ENCODE measurements at regions not wholly inside any gene's neighbourhood (a gene's known extent, or its start where the extent isn't known, plus 50 kb on each side); places are given as distances from the start of the nearest gene placed in this dataset.

GRCh38 chr9:108515856-108516255 is 339.9 kb downstream of the ACTL7B start:
- 94% methylated on average over 2 of the region's 2 CpGs for WGBS
- intact Hi-C loops (cut with DNase I), result no loop called here
- no peak for TF ChIP-seq POLR2AphosphoS5 (IDR thresholded peaks at IDR 0.05)
- no peak for TF ChIP-seq EP300 (IDR thresholded peaks at IDR 0.05)
- no peak for TF ChIP-seq CTCF (IDR thresholded peaks at IDR 0.05)
- no peak for TF ChIP-seq POLR2A (IDR thresholded peaks at IDR 0.05; ENCODE audit: low read depth)

GRCh38 chr9:108512426-108513173 is 343.2 kb downstream of the ACTL7B start:
- Histone ChIP-seq H3K27me3 (no peaks in the 10 kb centered on the region), H3K36me3 (no peaks in the 10 kb centered on the region), H3K4me1 (no peaks in the 10 kb centered on the region), H3K9me3 (no peaks in the 10 kb centered on the region), H3K27ac (replicated peaks in 1 of 4) (no peak overlapping the region), H3K4me3 (no peak overlapping the region)
- TF ChIP-seq CTCF (IDR thresholded peaks at IDR 0.05), result no peak
- TF ChIP-seq POLR2AphosphoS5 (IDR thresholded peaks at IDR 0.05), result no peak
- no peak for TF ChIP-seq POLR2A (IDR thresholded peaks at IDR 0.05; ENCODE audit: low read depth)
- no peak for TF ChIP-seq EP300 (IDR thresholded peaks at IDR 0.05)
- no peak for DNase-seq (ENCODE audit: extremely low spot score)
- intact Hi-C loops (cut with DNase I), result no loop called here
- WGBS, result 77% methylated on average over 5 of the region's 5 CpGs

More at GRCh38 chr9:108515856-108516255, 339.9 kb downstream of the ACTL7B start:
- Histone ChIP-seq H3K36me3 (no peaks in the 10 kb centered on the region), H3K4me3 (no peak overlapping the region), H3K9me3 (no peaks in the 10 kb centered on the region), H3K27ac (replicated peaks in 1 of 4) (no peak overlapping the region), H3K4me1 (no peaks in the 10 kb centered on the region), H3K27me3 (no peaks in the 10 kb centered on the region)
- no peak for DNase-seq (ENCODE audit: extremely low spot score)

- intact Hi-C loops (cut with DNase I), result no loop called here
- TF ChIP-seq POLR2AphosphoS5 (IDR thresholded peaks at IDR 0.05) (no peak), POLR2A (IDR thresholded peaks at IDR 0.05; ENCODE audit: low read depth) (no peak), EP300 (IDR thresholded peaks at IDR 0.05) (no peak), CTCF (IDR thresholded peaks at IDR 0.05) (no peak)
- no peaks in the 10 kb centered on the region for H3K4me1 ChIP-seq
- WGBS, result 94% methylated on average over 5 of the region's 5 CpGs
- H3K36me3 ChIP-seq, result no peaks in the 10 kb centered on the region
- no peak for DNase-seq (ENCODE audit: extremely low spot score)
- no peak overlapping the region for H3K27ac ChIP-seq (replicated peaks in 1 of 4)
- H3K9me3 ChIP-seq, result no peaks in the 10 kb centered on the region
- no peak overlapping the region for H3K4me3 ChIP-seq
- no peaks in the 10 kb centered on the region for H3K27me3 ChIP-seq
Measured at GRCh38 chr9:108511307-108511706, 344.5 kb downstream of the ACTL7B start.

GRCh38 chr9:108496846-108497245 is 358.9 kb downstream of the ACTL7B start:
- intact Hi-C loops (cut with DNase I), result no loop called here
- Histone ChIP-seq H3K9me3 (peaks cover 0 to 14% (median 12%) of the 10 kb centered on the region in 4 donors), H3K36me3 (no peaks in the 10 kb centered on the region), H3K4me1 (no peaks in the 10 kb centered on the region), H3K27ac (replicated peaks in 1 of 4) (no peak overlapping the region), H3K4me3 (no peak overlapping the region), H3K27me3 (no peaks in the 10 kb centered on the region)
- 89% methylated on average over 4 of the region's 4 CpGs for WGBS
- no peak for DNase-seq (ENCODE audit: extremely low spot score)
- TF ChIP-seq EP300 (IDR thresholded peaks at IDR 0.05), result no peak
- TF ChIP-seq POLR2A (IDR thresholded peaks at IDR 0.05; ENCODE audit: low read depth), result no peak
- no peak for TF ChIP-seq POLR2AphosphoS5 (IDR thresholded peaks at IDR 0.05)
- TF ChIP-seq CTCF (IDR thresholded peaks at IDR 0.05), result no peak

GRCh38 chr9:108489567-108489966 is 366.2 kb downstream of the ACTL7B start:
- DNase-seq (ENCODE audit: extremely low spot score), result no peak
- H3K27ac ChIP-seq (replicated peaks in 1 of 4), result no peak overlapping the region
- no peaks in the 10 kb centered on the region for H3K27me3 ChIP-seq
- H3K36me3 ChIP-seq, result no peaks in the 10 kb centered on the region
- no peaks in the 10 kb centered on the region for H3K4me1 ChIP-seq
- 94% methylated on average over 1 of the region's 1 CpG for WGBS
- intact Hi-C loops (cut with DNase I), result no loop called here
- TF ChIP-seq EP300 (IDR thresholded peaks at IDR 0.05), result no peak
- no peak for TF ChIP-seq CTCF (IDR thresholded peaks at IDR 0.05)
- no peak for TF ChIP-seq POLR2A (IDR thresholded peaks at IDR 0.05; ENCODE audit: low read depth)
- TF ChIP-seq POLR2AphosphoS5 (IDR thresholded peaks at IDR 0.05), result no peak
- H3K4me3 ChIP-seq, result no peak overlapping the region
- H3K9me3 ChIP-seq, result no peaks in the 10 kb centered on the region
